ENCODE measurements at regions not wholly inside any gene's neighbourhood (a gene's known extent, or its start where the extent isn't known, plus 50 kb on each side); places are given as distances from the start of the nearest gene placed in this dataset.

DNA sequence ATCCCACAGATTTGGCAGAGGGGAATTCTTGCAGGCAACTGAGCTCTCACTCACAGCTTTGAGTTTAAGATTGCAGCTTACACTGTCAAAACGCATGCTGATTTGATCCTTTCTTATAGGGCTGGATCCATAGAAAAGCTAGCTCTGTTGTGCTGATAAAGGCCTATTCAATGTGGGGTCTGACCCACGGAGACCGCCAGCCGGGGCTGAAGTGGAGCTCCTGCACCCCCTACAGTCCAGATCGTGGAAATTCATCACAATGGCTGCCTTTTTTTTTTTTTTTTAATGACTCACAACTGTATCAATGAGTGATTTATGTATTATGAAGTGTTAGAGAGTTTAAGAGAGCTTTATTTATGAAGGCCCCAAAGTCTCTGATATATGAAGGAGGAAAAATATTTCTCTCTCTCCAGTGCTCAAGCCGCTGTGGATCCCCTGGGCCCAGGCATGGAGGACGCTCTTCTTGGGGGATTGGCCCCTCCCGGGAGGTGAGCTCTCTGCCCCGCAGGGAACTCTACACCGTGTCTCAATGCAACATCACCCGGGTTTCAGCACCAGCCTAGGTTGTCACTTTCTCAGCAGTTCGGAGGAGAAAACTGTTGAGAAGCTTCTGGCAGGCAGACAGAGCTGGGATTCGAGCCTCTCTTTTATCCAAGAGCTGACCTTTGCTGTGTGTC, 700.2 kb downstream of the IRX1 start:
- no peak for DNase-seq (ENCODE audit: low read depth in 2 of 2)

DNA sequence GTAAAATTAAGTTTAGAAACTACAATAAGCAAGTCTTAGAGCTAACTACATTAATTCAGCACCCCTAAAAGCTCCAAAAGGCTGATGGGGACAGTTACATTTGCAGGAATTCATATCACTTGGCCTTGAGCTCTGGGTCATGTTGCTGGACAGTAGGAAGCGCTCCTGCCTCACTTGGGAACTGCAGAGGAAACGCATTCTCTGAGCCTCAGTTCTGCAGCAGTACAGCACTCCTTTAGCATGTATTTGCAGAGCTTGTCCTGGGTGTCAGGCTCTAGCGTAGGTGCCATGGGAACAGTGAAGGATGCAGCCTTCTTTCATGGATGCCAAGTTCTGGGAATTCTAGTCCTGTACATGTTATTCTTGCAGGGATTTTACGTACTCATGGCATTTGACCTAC, 710.4 kb downstream of the IRX1 start:
- no peak for DNase-seq (ENCODE audit: low read depth in 2 of 2)

DNA sequence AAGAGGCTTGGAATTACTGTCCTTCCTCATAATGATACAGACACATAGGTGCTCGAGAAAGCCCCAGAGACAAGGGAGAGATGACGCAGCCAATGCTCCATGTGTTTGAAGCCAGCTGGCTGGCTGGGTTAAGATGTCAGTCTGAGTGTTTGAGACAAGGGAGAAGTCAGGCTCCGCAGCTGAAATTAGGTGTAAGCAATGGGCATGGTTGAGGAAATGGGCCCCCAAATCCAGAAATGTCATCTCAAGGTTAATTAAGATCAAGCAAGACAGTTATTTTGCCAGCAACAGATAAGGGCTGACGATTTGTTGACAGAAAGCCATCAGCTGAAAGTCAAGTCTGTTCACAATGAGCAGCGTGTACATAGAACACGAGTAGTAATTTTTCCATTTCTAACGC, 713.4 kb downstream of the IRX1 start:
- no peak for DNase-seq (ENCODE audit: low read depth in 2 of 2)

DNA sequence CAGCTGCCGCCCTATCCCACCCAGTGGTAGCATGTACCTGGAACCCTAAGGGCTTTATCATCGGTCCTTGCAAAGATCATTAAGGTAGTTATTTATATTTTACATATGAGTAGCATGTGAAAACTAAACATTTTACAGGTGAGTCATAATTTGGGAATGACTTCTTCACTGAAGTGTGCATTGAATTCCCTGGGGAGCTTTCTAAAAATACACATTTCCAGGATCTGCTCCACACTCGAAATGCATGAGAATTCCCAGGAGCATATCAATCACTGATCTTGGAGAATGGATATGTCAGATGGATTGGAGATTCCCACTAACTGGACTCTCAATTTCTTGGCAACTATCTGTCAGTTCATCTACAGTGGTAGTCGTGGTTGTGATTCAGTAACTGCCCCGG, 717.5 kb downstream of the IRX1 start:
- DNase-seq (ENCODE audit: low read depth in 2 of 2) = no peak

DNA sequence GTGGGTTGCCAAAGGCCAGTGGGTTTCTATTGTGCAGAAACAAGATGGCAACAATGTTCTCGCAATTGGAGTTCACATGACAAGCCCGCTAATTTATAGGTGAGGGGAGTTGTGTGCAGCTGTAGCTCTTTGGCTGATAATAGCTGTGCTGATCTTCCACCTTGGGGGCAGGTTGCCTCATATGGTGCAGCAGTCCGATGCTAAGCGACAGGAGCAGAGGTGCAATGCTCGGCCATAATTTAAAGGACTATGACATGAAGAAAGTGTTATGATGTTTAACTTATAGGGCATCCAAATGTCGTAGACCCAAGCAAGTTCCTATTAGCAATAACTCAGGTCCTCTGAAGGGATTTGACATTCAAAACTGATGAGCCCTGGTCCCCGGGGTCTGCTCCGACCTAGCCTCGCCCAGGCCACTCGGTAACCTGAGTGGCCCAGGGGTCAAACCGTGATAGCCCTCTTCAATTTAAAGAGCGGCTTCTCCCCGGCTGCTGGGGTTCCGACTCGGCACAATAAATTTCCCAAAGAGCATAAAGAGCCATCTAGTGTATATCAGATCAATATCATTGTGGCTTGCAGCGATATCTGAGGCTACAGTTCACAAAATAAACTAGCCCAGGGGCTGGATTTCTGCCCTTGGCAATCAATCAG, 724.0 kb downstream of the IRX1 start:
- DNase-seq (ENCODE audit: low read depth in 2 of 2) = no peak

DNA sequence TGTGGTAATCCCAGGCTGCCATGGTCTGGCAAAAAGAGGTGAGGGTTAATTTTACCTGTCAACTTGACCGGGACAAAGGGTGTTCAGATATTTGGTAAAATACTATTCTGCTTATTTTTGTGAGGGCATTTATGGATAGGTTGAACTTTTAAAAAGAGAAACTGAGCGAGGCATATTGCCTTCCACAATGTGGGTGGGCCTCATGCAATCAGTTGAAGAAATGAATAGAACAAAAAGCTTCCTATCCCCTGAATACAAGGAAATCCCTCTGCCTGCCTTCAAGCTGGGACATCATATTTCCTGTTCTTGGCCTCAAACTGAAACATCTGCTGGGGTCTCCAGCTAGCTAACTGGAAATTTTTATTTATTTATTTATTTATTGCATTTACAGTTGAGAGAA, 734.7 kb downstream of the IRX1 start:
- DNase-seq (ENCODE audit: low read depth in 2 of 2) = no peak

DNA sequence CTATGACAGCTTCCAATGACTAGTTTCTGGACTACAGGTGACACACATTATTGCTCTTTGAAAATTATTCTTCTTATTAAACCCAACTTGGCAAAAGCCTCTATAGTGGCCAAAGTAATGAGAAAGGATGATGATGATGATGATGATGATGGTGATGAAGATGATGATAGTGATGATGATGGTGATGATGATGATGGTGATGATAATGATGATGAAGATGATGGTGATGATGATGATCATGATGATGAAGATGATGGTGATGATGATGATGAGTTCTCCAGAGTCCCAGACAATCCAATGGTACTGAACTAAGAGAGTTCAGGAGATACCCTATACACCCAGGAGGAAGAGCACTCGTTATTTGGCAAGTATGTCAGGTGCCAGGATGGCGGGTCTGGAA, 739.4 kb downstream of the IRX1 start:
- no peak for DNase-seq (ENCODE audit: low read depth in 2 of 2)

DNA sequence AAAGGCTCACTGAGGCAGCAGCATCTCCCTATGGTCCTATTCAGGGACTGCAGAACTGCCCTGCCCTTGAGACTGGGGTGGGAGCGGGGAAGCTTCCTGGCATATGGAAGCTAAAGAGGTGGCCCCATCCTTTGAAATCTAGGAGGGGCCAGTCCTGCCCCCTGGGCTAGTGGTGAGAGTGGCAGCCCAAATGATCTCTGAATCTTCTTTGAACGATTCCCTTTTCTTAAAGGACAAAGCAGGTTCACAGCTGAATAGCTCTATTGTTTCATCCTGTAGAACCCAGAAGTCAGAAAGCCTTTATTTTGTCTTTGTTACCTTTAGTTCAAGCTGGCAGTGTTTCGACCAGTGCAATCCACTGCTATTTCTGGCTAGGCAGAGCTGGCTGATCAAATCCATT, 741.9 kb downstream of the IRX1 start:
- DNase-seq (ENCODE audit: low read depth in 2 of 2) = no peak

DNA sequence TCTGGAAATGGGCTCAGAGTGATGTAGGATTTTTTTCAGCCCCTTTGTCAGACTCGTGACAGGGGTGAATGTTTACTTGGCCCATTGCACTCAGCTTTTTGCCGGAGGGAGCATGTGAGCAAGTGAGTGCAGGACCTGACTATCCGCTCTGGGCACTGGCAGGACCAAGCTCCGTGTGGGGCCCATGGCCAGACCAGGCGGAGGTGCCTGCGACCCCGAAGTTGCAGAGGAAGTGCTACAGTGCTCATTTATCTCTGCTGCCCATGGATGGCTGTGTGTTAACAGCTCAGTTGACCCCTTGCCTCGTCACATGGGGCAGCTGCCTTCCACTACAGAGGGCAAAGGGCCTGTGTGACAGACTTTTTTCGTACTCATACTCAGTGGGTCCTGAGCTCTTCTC, 744.3 kb downstream of the IRX1 start:
- no peak for DNase-seq (ENCODE audit: low read depth in 2 of 2)

DNA sequence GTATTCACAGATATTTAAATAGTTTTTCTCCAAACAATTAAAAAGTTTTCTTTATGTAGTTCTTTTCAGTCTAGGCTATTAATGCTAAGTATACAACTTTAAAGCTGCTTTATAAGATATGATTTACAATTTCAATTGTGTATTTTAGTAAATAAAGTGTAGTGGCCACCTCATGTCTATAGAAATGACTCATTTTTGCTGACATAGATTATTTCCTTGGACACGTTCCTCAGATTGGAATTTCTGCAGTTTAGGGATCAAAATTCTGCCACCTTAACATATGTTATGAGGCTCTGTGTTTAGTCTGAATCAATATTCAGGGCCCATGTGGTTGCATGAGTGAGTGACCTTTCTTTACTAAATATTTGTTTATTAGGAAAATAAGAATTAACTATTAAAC, 750.2 kb downstream of the IRX1 start:
- no peak for DNase-seq (ENCODE audit: low read depth in 2 of 2)

DNA sequence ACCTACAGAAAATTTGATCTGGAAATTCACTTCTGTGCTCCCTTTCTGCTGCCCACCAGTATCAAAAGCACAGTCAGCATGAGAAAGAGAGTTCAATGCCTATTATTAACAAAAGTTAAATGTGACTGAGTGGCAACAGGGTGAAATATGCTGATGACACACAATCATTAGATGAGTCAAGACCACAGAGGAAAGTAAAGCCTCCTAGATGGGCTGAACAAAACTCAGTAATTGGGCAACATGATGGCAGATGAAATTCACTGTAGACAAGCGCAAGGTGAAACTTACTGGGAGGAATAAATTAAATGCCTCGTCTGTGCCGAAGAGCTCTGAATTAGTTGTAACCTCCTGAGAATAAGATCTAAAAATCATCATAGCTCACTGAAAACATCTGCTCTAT, 752.8 kb downstream of the IRX1 start:
- no peak for DNase-seq (ENCODE audit: low read depth in 2 of 2)

DNA sequence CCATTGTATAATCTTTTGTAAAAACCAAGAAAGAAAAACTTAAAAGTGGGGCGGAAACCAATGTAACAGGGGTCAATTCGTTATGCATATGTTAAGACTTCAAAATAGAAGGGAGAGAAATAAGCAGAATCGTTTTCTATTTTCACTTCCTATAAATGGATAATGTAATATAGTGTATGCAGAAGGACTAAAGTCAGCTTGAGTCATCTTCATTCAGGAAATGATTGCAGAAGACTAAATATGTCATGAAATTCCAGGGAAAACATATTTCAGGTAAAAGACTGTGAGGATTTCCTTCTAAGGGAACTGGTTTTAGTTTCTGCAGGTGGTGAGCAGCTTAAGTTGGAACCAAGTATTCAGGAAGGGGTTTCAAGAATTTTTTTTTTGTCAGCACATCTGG, 753.3 kb downstream of the IRX1 start:
- no peak for DNase-seq (ENCODE audit: low read depth in 2 of 2)

DNA sequence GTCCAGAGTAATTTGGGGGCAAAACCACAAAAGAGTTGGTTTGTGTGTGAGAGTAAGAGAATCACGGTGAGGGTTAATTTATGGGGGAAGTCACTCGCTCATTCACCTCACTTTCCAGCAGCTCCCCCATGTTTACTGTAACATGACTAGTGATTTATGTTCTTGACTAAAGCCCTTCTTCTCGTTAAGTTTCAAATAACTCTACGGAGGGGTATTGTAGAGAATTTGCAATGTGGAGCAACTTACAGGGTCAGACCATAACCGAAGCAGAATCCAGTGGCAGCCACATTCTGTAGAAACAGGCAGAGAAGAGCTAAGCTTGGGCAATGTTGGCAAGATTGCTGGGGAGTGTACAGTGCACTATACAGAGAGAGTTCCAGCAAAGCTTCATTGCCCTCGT, 760.6 kb downstream of the IRX1 start:
- DNase-seq (ENCODE audit: low read depth in 2 of 2) = no peak

DNA sequence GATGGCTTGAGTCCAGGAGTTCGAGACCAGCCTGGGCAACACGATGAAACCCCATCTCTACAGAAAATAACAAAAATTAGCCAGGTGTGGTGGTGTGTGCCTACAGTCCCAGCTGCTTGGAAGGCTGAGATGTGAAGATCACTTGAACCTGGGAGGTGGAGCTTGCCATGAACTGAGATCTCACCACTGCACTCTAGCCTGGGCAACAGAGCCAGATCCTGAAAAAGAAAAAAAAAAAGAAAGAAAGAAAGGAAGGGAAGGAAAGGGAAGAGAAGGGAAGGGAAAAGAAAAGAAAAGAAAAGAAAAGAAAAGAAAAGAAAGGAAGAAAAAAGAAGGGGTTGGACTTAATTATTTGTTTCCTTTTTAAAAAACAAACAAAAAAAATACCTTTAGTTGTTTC, 764.2 kb downstream of the IRX1 start:
- DNase-seq (ENCODE audit: low read depth in 2 of 2) = no peak

DNA sequence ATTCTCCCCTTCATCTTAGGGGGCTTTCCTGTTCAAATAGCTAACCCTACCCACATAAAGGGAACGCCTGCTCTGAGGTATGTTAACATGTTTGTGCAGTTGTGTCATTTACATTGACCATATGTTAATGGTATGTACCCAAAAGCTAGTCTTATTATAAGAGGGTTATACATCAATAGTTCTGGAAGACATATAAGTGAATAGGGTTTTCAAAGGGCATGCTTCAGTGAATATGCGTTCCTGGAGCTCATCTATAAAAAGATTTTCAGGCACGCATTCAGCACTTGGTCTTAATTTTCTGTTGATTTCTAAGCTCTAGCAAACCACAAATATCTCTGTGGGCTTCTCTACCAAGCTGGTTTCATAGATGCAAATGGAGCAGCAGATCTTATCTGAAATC, 766.1 kb downstream of the IRX1 start:
- DNase-seq (ENCODE audit: low read depth in 2 of 2) = no peak

DNA sequence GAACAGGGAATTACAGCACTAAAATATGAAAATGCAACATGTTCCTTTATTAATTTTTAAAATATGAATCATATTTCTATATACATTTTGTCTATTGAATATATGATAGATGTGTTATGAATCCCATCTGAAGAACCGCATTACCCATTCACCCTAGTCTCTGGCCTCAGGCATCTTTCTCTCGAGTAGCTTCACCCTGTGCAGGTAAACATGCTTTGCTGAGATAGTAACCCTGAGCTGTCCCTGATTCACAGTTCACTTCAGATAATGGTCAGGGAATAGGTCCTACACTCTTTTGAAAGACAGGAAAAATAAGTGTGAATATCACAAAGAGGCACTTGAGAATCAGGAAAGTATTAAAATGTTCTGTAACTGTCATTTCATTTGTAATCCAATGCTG, 766.8 kb downstream of the IRX1 start:
- no peak for DNase-seq (ENCODE audit: low read depth in 2 of 2)

DNA sequence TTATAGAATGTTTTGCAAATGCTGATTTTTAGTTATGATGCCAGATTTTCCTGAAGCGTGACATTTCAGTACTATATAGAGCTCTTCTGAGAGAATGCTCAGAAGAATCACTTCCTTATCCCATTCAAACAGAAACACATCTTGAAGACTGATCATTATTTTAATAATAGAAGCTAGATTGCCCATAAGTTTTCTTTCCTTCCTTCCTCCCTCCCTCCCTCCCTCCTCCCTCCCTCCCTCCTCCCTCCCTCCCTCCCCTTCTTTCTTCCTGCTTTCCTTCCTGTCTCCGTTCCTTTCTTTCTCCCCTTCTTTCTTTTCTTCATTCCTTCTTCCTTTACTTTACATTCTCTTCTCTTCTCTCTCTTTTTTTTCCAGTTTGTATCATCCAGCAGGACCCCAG, 767.4 kb downstream of the IRX1 start:
- no peak for DNase-seq (ENCODE audit: low read depth in 2 of 2)

DNA sequence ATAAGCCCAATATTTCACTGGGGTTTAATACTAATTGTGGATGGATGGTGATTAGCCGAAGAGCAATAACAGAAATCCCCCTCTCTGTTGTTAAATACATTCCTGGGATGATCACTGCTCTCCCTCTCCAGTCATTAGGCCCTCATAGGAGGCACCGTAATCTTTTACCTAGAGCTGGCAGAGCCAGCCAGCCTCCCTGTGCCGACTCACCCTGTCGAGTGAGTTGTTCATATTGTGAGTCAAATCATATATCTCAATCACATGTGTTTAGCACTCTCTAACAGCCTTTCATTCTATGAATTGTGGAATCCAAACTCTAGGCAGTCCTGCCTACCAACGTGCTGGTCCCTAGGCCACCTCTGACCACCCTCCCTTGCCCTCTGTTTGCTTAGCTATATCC, 771.0 kb downstream of the IRX1 start:
- DNase-seq (ENCODE audit: low read depth in 2 of 2) = no peak

DNA sequence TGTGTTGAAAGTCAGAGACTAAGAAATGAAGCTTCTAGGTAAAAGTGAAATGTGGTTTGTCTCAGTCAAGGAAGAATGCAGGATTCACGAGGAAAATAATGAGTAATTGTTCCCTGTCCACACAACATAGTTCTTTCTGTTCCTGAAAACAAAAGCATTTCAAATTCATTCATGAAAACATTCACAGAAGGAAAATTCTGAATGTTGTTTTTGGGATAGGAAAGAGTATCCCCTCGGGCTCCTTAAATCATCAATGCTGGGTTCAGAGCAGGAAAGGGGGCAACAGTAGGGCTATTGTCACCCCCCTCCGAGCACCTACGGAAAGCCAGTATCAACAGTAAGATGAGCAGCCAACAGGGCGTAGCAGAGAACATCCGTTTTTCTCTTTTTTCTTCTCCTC, 769.9 kb upstream of the ADAMTS16 start:
- DNase-seq (ENCODE audit: low read depth in 2 of 2) = no peak

DNA sequence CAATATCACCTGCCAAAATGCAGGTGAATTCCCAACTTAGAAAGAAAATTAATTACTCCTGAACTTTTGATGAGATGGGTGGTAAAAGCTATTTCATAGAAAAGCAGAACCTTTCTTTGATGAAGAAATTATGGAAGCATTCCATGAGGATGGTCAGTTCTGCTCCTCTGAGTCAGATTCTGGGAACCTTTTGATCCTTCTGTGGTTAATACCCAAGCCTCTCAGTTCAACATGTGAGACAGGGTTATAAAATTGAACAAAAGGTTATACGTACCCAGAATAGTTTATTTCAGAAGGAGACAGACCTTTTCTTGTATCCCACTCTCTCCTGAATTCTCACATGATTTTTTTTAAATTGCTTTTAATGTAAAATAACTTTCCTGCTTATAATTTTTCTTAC, 767.6 kb upstream of the ADAMTS16 start:
- no peak for DNase-seq (ENCODE audit: low read depth in 2 of 2)

DNA sequence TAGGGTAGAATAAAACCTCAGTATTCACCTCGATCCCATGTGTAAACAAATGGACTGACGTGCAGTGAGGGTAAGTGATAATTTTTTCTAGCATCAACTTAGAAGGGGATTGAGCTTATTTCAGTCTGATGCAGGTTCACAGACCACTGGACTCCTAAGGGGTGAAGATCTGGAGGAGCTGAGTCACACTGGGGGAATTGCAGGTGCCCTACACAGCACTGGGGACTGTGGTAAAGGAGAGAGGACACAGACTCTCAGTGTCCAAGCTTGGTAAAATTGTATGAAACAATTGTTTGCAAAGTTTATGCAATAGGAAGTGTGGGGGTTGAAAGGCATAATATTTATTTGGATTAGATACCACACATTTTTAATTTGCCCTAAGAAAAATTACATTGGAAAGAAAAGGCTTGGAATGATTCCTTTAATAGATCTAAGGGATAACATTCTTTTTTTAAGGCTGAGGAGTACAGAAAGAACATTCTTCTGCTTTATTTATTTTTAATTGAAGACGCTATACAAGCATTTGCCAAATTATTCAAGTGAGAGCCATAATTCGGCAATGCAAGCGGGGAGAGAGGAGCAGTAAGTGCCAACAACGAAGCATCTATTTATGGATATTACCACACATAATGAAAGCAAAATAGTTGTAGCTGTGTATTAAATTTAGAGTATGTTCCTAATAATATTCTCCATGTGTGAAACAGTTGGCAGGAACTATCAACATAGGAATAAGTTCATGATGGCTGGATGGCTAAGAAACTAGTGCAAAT, 766.9 kb upstream of the ADAMTS16 start:
- DNase-seq (ENCODE audit: low read depth in 2 of 2) = no peak

DNA sequence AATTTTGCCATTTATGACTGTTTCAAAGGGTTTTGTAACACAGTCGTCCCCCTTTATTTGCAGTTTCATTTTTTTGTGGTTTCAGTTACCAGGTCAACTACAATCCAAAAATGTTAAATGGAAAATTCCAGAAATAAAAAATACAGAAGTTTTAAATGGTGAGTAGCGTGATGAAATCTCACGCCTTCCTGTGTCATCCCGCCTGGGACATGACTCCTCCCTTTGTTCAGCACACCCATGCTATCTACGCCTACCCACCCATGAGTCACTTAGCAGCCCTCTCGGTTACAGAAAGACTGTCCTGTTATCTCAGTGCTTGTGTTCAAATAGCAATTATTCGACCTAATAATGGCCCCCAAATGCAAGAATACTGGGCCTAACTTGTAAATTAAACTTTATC, 765.3 kb upstream of the ADAMTS16 start:
- no peak for DNase-seq (ENCODE audit: low read depth in 2 of 2)

DNA sequence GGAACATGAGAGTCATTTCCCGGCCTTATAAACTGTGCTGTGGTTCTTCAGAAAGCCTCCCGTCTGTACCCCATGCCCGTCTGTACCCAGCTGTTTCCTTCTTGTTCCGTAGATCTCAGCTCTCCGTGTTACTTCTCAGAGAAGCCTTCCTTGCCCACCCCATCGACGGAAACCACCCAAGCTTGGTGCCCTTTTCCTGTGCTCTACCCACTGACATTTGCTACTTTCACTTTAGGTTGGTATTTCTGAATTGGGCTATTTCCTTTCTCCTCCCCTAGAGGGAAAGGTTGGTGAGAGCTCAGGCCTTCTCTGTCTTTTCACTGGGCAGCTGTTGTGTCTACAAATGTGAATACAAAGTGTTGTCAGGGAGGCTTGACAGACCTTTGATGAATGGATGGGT, 764.5 kb upstream of the ADAMTS16 start:
- no peak for DNase-seq (ENCODE audit: low read depth in 2 of 2)
